NCI-H748 treated with DMSO at 0.1 percent for 48 hours (cell line): ENCODE measurements at regions not wholly inside any gene's neighbourhood (a gene's known extent, or its start where the extent isn't known, plus 50 kb on each side); places are given as distances from the start of the nearest gene placed in this dataset.
A peak's percentile ranks its signal among the peaks of the same experiment; 100 is the strongest.
"Not testable (repeated sequence)": the region's sequence is repeated elsewhere in the genome, so short reads cannot be mapped to it uniquely, and the experiment has no call there.

Source experiments
- DNase-seq: peaks from one replicate; lab custom pipeline; 2025; lab: John Stamatoyannopoulos, UW

DNA sequence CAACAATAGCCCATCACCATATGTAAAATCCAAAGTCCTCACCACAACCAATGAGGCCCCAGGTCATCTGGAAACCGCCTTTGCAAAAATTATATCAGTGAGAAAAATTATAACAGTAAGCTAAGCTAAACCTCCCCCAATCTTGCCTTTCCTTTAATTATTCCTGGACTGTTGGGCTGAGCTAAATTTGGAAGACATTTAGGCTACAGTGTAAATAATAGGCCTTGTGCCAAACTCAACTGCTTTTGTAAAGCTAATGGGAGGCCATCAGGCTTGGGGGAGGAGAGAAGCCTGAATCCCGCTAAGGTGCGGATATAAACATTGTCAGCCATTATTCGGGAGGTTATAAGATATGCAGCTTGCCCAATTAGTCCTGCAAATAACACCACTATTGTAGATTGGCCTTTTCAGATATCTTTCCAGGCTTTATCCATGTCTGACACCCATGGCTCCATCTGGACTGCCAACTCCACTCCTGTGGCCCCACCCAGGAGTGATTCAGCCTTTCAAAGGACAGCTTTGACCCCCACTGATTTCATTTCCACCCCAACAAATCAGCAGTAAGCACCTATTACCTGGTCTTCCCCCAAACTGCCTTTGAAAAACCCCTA, 53.0 kb upstream of the CA12 start:
- peak; percentile 64 for DNase-seq

DNA sequence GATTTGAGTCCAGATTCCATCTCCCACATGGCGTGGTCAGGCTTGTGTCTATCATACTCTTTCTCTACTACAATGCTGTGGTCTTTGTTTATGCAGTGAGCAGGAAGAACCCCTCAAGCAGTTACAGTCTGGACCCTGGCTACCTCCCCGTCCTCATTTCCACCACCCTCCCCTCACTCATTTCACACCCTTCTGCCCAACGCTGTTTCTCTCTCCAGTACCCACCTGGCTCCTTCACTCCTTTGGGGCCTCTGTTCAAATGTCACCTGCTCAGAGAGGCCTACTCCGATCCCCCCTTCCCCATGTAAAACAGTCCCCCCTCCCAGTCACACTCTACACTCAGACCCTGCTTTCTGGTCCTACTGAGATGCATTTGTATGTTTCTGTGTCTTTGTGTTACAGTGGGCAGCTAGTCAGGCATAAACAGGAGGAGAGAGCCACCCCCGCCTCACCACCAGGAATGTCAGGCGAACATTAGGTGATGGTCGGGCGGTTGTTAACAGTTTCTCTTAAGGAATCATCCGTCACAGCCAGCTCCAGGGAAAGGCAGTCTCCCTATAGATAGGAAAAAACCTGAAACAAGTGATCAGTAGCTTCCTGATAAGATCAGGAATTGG, 53.7 kb upstream of the CA12 start:
- no peak for DNase-seq

DNA sequence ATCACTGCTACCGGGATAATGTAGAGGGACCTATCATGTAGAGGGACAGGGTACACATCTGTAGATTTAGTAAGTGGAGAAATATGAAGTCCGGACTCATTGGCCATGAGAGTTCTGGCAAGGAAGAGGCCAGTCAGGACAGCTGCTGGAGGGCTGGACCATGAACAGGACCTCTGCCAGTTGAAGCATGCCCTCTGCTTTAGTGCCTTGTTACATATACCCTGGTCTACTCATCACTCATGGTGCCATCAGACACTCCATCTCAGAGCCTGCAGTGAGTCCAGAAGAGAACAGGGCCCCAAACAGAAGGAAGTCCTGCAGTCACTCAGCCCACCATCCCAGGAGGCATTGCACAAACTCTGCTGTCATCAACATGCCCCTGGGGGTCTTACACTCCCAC, 54.7 kb upstream of the CA12 start:
- DNase-seq, result no peak

DNA sequence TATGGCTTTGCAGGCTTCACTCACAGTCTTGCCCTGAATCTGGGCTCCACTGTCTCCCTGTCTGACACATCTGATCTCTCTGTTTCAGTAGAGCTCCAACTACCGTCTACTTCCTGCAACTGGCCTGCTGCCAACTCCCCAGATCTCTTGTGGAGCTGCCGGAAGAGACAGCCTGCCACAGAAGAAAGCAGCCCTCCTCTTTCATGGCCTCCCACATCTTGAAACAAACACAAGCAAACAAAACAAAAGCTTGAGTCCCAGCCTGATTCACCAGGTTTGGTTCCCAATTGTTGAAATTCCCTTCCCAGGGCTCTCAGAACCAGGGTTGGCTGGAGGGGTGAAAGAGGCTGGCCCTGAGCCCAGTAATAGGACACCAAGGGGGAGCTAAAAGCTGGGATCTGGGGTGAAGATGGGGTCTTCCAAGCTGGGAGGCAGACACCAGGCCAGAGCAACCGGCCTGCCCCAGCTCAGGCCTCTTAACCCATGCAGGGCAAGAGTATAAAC, 55.3 kb upstream of the CA12 start:
- peak; percentile 38 for DNase-seq

DNA sequence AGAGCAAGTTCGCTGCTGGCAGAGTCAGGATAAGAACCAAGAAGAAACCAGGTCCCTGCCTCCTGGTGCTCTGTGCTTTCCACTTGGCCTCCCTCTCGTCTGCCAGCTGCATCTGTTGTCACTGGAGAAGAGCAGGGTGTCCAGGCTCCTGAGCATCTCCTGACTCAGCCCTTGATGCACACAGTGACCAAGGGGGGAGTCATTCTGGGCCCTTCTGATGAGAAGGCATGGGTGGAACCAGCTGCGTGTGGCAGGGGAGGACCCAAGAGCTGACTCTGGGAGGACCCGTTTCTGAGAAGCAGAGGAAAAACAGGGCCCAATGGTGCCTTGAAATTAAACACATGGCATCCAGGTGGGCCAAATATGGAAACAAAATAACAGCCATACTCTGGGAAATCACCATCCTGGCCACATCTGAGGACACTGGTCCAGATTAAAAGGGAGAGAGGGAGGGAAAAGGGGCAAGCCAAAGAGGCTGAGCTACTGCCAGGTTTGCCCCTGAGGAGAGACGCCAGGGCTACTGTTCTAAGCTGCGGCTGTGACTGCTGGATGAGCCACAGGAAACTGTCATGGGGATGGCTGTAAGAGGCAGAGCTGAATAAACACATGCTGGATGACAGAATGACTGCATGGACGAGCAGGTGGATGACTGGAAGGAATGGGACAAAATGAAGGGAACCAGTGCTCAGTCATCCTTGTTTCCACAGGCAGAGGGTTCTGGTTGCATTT, 58.1 kb upstream of the CA12 start:
- no peak for DNase-seq

DNA sequence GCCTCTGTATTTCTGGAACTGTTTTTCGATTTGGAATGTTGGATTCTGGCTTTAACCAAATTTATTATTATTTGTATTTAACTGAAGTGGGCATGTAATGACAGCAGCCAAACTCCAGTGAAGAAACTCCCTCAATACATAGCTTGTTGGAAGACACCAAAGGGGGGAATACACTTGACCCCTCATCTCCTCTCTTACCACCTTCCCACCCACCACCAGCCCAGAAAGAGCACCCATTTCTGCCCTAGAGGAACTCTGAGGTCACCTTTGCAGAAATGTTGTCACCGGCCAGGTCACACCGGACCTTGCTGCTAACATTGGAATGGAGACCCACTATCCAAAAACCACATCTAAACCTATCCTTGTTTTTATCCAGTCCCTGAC, 58.6 kb upstream of the CA12 start:
- no peak for DNase-seq

DNA sequence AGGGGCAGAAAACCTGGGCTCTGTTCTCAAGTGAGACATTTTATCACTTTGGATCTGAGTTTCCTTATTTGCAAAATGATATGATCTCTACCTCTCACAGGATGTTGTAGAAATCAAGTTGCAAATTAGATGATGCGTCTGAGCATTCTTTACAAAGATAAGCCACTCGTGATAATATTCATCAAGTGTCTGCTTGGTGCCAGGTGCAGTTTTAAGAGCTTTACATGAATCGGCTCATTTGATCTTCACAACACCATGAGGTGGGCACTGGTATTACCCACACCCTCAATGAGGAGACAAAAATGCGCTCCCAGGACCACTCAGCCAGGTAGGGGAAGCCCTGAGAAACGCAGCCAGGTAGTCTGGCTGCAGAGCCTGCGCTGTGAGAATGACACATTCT, 59.1 kb upstream of the CA12 start:
- DNase-seq, result no peak

DNA sequence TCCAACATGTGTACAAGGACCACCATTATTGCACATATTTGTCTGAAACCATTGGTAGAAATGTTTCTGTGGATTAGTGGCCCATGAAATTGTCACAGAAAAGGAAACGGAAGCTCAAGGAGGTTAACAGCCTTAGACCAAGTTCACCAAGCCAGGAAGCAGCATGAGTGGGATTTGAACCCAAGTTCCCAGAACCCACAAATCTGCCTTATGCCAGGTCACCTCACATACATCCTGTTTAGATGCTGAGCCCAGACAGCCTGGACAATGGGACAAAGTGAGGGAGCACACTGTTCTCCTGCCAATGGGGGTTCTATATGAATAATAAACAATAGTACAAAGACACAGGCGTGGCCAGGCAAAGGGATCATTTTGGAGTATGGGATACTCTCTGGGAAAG, 59.6 kb upstream of the CA12 start:
- DNase-seq, result no peak

DNA sequence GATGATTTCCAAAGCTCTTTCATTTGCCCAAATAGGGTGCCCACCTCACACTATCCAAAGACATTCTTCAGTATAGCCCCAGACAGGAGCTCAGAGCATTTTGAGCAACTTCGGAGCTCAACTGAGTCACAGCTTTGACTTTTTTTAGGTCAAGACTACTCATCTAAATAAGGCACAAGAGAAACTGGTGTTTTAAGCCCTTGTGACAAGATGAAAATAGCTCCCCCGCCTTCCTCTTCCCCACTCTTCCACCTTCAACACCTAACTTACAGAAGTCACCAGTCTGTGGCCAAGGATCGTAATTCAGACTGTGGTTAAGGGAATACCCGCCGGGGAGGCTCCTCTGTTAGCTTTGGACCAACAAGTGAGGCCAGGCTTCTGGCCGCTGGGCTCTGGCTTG, 60.4 kb upstream of the CA12 start:
- DNase-seq, result no peak

DNA sequence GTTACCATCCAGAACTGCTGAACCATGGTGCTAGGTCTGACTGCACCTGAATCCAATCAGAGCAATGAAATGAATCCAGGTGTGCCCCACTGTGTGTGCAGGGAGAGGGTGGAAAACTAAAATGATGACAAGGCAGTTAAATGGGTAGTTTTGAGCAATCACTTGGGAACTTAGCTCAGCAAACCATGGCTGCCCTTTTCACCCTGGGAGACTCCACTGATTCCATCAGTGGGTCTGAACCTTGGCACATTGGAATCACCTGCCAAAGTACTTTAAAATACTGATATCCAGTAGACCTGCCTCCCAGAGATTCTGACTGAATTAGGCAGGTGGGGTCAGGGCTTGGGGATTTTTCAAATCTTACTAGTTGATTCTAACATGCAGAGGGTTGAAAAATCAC, 59.8 kb upstream of the USP3 start:
- DNase-seq, result no peak

DNA sequence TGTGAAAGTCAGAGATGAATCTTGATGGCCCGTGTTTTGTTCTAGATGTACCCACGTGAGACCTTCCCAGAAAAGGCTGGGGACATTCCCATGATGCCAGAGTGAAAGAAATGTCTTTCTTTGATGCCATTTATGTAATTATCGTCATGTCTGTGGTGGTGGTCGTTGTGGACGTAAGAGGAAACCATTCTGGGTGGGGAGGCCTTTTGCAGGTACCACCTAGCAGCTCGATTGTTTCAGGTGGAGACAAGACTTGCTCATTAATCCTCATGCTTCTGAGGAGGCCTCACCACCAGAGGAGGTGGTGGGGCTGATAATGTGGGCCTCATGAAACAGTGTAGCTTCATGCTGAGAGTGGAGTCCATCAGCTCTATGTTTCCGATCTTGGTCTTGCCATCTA, 58.1 kb upstream of the USP3 start:
- no peak for DNase-seq

DNA sequence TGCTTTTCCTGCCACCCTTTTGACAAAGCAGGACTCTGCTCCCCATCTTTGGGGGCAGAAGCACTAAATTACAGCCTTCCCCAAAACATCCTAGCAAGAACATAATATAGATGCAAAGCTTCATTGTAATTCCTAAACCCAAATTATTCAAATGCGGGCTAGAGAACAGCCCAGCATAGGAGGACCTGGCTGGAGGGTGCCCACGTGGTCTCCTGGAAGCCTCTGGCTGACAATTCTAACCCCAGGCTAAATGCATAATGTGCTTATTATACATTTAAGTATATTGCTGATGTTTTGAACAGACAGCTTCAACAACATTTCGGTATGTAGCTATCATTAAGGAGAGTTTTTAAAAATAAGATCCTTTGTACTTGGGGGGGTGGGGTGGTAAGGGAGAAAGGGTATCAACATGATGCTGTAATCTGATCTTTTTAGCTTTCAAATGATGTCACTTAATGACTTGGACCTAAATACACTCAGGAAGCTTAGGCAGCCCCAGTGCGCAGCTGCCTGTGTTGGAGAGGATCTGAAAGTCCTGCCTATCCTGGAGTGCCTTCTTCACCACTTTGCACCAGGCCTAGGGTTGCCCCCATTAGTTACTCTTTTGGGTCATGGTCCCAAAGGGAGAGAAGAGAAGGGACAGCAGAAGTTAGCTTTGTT, 57.2 kb upstream of the USP3 start:
- peak; percentile 52 for DNase-seq

DNA sequence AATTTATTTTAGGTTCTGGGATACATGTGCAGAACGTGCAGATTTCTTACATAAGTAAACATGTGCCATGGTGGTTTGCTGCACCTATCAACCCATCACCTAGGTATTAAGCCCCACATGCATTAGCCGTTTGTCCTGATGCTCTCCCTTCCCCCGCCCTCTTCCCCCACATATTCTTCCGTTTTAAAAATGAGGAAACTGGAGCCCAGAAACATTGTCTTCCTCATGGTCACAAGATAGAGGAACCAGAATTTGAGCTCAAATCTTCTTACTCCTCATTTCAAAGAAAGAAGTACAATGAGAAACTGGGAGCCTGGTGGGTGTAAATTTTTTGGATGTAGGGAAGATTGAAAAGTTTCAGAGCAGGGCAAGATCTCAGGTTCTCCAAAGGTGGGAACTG, 56.1 kb upstream of the USP3 start:
- no peak for DNase-seq

DNA sequence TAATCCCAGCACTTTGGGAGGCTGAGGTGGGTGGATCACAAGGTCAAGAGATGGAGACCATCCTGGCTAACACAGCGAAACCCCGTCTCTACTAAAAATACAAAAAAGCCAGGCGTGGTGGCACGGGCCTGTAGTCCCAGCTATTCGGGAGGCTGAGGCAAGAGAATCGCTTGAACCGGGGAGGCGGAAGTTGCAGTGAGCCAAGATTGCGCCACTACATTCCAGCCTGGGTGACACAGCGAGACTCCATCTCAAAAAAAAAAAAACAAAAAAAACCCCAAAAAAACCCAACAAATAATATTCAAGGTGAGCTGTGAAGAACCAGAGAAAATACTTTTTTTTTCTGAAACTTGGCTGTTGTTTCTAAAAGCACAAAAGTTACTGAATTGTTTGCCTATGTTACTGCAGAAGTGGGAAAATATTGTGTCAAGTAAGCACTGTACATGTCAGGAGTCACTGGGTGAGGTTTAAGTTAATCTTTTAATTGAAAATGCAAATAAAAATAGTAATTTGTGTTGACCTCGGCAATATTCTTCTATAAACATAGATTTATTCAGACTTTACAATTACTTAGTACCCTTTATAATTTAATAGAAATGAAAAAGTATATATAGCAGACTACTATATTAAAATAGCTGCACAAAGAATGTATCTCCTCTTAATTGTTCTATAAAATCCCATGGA, 55.4 kb upstream of the USP3 start:
- not testable (repeated sequence) for DNase-seq

DNA sequence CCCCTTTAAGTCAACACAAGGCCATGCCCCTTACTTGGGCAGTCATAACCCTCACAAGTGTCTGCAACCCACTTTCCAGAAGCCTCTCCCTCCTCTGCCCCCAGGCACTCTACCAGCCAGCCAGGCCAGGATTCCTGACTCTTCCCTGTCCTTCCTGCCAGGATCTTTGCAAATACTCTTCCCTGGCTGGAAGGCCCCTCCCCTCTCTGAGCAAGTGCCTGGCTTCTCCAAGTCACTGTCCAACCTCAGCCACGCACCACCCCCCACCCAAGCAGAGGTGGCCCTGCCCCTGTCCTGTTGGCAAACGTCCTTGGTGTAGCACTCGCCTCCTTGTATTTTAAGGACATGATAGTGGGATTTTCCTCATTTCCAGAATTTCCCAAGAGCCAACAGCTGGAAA, 54.7 kb upstream of the USP3 start:
- DNase-seq, result no peak

DNA sequence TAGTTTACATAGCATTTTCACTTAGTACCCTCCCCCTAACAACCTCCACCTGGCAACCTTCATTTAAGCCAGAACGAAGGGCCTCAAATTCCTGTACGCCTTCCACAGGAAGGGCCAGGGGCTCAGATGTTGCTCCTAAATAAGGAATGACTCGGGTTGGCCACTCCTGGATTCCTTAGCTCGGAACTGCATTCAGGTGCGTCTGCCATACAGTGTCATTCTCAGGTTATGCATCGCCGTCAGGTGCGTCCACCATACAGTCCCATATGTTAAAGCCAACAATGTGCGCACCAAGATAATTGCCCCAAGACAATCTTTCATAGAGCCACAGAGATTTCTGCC, 53.5 kb upstream of the USP3 start:
- DNase-seq, result no peak

DNA sequence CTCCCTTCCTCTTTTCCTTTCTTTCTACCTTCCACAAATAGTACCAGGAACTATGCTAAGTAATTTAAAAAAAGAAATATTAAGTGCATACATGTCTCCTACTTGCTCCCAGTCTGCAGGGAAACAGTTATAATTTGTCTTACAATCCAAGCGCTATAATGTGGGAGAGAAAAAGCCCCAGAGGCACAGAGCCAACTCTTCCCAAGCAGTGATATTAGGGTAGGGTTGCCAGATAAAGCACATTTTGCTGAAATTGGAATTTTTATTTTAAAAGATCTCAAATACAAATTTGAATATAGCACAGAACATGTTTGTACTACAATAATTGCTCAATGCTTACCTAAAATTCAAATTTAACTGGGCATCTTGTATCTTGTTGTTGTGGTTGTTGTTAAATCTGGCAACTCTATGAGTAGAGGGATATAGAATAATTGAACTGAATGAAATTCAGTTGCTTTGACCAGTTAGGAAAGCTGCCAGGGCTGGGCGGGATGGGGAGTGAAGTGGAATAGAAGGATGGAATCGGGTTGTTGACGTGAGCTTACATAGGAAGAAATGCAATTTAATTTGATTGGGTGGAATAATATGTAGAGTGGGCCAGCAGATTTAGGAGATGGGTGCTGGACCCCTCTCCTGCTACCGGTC, 52.6 kb upstream of the USP3 start:
- no peak for DNase-seq

DNA sequence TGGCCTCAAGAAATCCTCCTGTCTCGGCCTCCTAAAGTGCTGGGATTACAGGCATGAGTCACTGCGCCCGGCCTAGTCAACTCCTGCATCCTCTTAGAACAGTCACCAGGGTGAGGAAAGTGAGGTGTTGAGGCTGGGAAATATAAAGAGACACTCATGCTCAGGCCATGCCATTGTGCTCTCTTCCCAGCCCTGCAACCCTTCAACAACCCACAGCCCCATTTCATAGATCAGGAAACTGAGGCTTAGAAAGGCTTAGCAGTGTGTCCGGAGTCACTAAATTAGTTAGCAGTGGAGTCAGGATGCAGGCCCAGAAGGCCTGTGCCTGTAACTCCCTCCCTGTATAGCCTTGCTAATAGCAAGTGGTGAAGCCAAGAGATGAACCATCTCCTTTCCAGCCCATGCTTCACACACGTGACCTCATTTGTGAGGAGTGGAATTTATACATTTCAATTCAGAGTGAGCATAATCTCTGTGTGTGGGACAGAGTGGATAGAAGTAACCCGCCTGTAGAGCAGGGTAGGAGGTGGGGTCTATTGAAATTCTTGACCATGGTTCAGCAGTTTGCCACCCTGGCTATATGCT, 51.7 kb upstream of the USP3 start:
- no peak for DNase-seq

DNA sequence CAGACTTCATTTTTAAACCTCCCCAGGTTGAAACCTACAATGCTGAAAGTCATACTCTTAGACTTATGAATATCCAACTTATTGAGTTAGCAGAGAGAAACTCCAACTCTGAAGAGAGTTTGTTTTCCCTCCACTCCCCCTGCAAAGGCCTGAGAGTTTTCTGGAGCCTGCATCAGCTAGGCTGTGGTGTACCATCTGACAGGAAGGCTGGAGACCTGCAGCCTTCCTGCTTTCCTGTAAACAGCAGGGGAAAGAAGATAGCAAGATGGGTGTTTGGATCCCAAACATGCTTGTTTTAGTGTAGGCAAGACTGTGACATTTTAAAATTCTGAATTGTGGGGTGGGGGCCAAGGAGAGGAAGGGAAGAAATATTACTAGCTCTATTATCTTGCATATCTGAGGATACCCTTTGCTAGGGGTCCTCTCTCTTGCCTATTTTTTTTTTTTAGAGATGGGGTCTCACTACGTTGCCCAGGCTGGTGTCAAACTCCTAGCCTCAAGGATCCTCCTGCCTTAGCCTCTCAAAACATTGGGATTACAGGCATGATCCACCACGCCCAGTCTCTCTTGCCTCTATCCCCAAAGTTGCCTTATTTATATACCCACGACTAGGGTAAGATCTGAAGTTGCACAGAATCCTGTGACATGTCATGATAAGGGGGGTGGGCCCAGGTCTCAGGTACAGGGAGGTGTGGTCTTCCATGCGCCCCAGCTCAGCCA, 51.0 kb upstream of the USP3 start:
- no peak for DNase-seq

DNA sequence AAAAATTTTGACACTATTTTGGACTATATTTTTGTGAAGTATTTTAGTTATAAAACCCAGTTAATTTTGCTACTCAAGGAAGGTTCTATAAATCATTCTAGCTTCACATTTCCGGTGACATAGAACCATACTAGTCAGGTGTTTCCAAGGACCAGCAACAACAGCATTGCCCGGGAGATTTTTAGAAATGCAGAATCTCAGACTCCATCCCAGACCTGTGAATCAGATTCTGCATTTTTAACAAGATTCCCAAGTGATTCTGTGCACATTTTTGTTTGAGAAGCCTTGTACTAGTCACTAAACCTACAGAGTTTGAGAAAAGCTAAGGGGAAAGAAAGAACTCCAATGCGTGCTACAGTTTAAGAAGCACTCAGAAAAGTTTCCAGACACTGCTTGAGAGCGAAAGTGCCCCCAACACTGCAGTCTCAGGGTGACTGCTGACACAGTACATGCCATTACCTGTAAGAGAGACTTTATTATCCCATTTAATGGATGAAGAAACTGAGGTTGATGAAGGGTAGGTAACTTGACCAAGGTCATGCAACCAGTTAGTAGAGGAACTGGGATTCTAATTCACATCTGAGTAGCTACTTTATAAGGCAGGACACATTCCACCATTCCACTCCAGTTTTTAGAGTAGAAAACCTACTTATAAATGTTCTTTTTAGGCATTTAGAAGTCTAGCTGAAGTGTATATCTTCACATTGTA, 49.7 kb upstream of the USP3 start:
- DNase-seq, result no peak
